HG03103 (cell line): ENCODE measurements at regions not wholly inside any gene's neighbourhood (a gene's known extent, or its start where the extent isn't known, plus 50 kb on each side); places are given as distances from the start of the nearest gene placed in this dataset.
"Not testable (repeated sequence)": the region's sequence is repeated elsewhere in the genome, so short reads cannot be mapped to it uniquely, and the experiment has no call there.

ENCODE experiments used
- ATAC-seq: cut with Tn5 transposase; IDR thresholded peaks from one replicate; pipeline ENCODE4 v1.9.1; 2021; ENCODE audit warnings: low read depth; ENCODE audit not compliant: unreplicated experiment

GRCh38 chr9:79447762-79448161, 124.0 kb upstream of the TLE4 start:
- ATAC-seq, result no peak

- no peak for ATAC-seq
Observed at GRCh38 chr9:79452265-79452664, 119.5 kb upstream of the TLE4 start.

- no peak for ATAC-seq
Observed at GRCh38 chr9:79461712-79462111, 110.1 kb upstream of the TLE4 start.

- no peak for ATAC-seq
Observed at GRCh38 chr9:79465156-79465555, 106.6 kb upstream of the TLE4 start.

GRCh38 chr9:79469164-79469563, 102.6 kb upstream of the TLE4 start:
- no peak for ATAC-seq

GRCh38 chr9:79470954-79471353, 100.8 kb upstream of the TLE4 start:
- no peak for ATAC-seq

GRCh38 chr9:79471580-79472543, 99.9 kb upstream of the TLE4 start:
- no peak for ATAC-seq

- no peak for ATAC-seq
Observed at GRCh38 chr9:79473704-79474103, 98.1 kb upstream of the TLE4 start.

GRCh38 chr9:79477241-79477840, 94.4 kb upstream of the TLE4 start:
- ATAC-seq, result no peak

GRCh38 chr9:79477955-79478771, 93.6 kb upstream of the TLE4 start:
- ATAC-seq, result peak; percentile 76

- no peak for ATAC-seq
Observed at GRCh38 chr9:79480639-79481038, 91.1 kb upstream of the TLE4 start.

- no peak for ATAC-seq
Observed at GRCh38 chr9:79481846-79482477, 89.8 kb upstream of the TLE4 start.

GRCh38 chr9:79485258-79485657, 86.5 kb upstream of the TLE4 start:
- ATAC-seq, result no peak

- no peak for ATAC-seq
Observed at GRCh38 chr9:79489261-79490000, 82.3 kb upstream of the TLE4 start.

GRCh38 chr9:79490657-79491248, 81.0 kb upstream of the TLE4 start:
- no peak for ATAC-seq

- no peak for ATAC-seq
Observed at GRCh38 chr9:79492092-79493009, 79.4 kb upstream of the TLE4 start.

- not testable (repeated sequence) for ATAC-seq
Observed at GRCh38 chr9:79500196-79500864, 71.4 kb upstream of the TLE4 start.

- no peak for ATAC-seq
Observed at GRCh38 chr9:79501546-79501945, 70.2 kb upstream of the TLE4 start.
